Stimulated activated CD4-positive, alpha-beta T cell treated with anti-CD3 and anti-CD28 coated beads, Interleukin-2, amount 100 ng/mL, for 48 hours (primary cell): ENCODE measurements at regions not wholly inside any gene's neighbourhood (a gene's known extent, or its start where the extent isn't known, plus 50 kb on each side); places are given as distances from the start of the nearest gene placed in this dataset.
"Not testable (repeated sequence)": the region's sequence is repeated elsewhere in the genome, so short reads cannot be mapped to it uniquely, and the experiment has no call there.

Experiments used
- DNase-seq, 2 donors: peaks; one replicate each; pipeline ENCODE4 v3.0.0-alpha.2; 2020

GRCh38 chr4:43457866-43458265 lies 565.4 kb downstream of the GRXCR1 start:
- no peak for DNase-seq

GRCh38 chr4:43458293-43458692 lies 565.8 kb downstream of the GRXCR1 start:
- no peak for DNase-seq

GRCh38 chr4:43471950-43472349 lies 579.4 kb downstream of the GRXCR1 start:
- DNase-seq: no peak

- no peak for DNase-seq
These were observed 589.0 kb downstream of the GRXCR1 start for GRCh38 chr4:43481526-43481925.

GRCh38 chr4:43485196-43485595 lies 592.7 kb downstream of the GRXCR1 start:
- no peak for DNase-seq

- no peak for DNase-seq
These were observed 603.7 kb downstream of the GRXCR1 start for GRCh38 chr4:43496188-43496587.

GRCh38 chr4:43496602-43497001 lies 604.1 kb downstream of the GRXCR1 start:
- DNase-seq: no peak

- not testable (repeated sequence) for DNase-seq
These were observed 613.3 kb downstream of the GRXCR1 start for GRCh38 chr4:43505823-43506222.

- DNase-seq: no peak
These were observed 619.7 kb downstream of the GRXCR1 start for GRCh38 chr4:43512253-43512652.

- no peak for DNase-seq
These were observed 633.1 kb downstream of the GRXCR1 start for GRCh38 chr4:43525646-43526045.

- no peak for DNase-seq
These were observed 655.0 kb downstream of the GRXCR1 start for GRCh38 chr4:43547561-43547960.

GRCh38 chr4:43550981-43551627 lies 658.6 kb downstream of the GRXCR1 start:
- no peak for DNase-seq

GRCh38 chr4:43556262-43556661 lies 663.7 kb downstream of the GRXCR1 start:
- no peak for DNase-seq

- DNase-seq: no peak
These were observed 667.5 kb downstream of the GRXCR1 start for GRCh38 chr4:43560047-43560446.

- DNase-seq: no peak
These were observed 671.6 kb downstream of the GRXCR1 start for GRCh38 chr4:43564107-43564506.

GRCh38 chr4:43564591-43564990 lies 672.1 kb downstream of the GRXCR1 start:
- DNase-seq: no peak

- DNase-seq: no peak
These were observed 675.1 kb downstream of the GRXCR1 start for GRCh38 chr4:43567644-43568043.

- no peak for DNase-seq
These were observed 694.3 kb downstream of the GRXCR1 start for GRCh38 chr4:43586813-43587212.

- DNase-seq: no peak
These were observed 695.2 kb downstream of the GRXCR1 start for GRCh38 chr4:43587758-43588157.

- no peak for DNase-seq
These were observed 714.9 kb downstream of the GRXCR1 start for GRCh38 chr4:43607400-43607799.

GRCh38 chr4:43607827-43608461 lies 715.4 kb downstream of the GRXCR1 start:
- no peak for DNase-seq

- DNase-seq: no peak
These were observed 726.7 kb downstream of the GRXCR1 start for GRCh38 chr4:43619219-43619618.

- DNase-seq: not testable (repeated sequence)
These were observed 745.4 kb downstream of the GRXCR1 start for GRCh38 chr4:43637893-43638292.

- DNase-seq: no peak
These were observed 759.5 kb downstream of the GRXCR1 start for GRCh38 chr4:43651991-43652390.

GRCh38 chr4:43659547-43659946 lies 767.0 kb downstream of the GRXCR1 start:
- not testable (repeated sequence) for DNase-seq
